ENCODE measurements at regions not wholly inside any gene's neighbourhood (a gene's known extent, or its start where the extent isn't known, plus 50 kb on each side); places are given as distances from the start of the nearest gene placed in this dataset.
"Not testable (repeated sequence)": the region's sequence is repeated elsewhere in the genome, so short reads cannot be mapped to it uniquely, and the experiment has no call there.

GRCh38 chr14:28944605-28945004 is 178.0 kb downstream of the FOXG1 start:
- no peak for DNase-seq (ENCODE audit: low read depth in 4 of 4, low spot score in 3 of 4)

DNA sequence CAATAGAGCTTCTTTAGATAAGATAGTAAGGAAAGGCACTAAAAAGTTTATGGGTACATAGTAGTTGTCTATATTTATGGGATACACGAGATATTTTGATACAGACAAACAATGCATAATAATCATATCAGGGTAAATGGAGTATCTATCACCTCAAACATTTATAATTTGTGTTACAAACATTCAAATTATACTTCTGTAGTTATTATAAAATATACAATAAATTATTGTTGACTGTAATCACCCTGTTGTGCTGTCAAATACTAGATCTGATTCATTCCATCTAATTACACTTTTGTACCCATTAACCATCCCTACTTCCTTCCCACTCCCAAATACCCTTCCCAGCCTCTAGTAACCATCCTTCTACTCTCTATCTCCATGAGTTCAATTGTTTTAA is 179.7 kb downstream of the FOXG1 start:
- DNase-seq (ENCODE audit: low read depth in 4 of 4, low spot score in 3 of 4) = no peak

DNA sequence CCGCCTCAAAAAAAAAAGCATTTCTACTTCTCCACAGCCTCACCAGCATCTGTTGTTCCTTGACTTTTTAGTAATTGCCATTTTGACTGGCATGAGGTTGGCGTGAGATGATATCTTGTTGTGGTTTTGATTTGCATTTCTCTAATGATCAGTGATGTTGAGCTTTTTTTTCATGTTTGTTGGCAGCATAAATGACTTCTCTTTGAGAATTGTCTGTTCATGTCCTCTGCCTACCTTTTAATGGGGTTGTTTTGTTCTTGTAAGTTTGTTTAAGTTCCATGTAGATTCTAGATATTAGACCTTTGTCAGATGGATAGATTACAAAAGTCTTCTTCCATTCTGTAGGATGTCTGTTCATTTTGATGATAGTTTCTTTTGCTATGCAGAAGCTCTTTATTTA is 182.9 kb downstream of the FOXG1 start:
- DNase-seq (ENCODE audit: low read depth in 4 of 4, low spot score in 3 of 4) = no peak

DNA sequence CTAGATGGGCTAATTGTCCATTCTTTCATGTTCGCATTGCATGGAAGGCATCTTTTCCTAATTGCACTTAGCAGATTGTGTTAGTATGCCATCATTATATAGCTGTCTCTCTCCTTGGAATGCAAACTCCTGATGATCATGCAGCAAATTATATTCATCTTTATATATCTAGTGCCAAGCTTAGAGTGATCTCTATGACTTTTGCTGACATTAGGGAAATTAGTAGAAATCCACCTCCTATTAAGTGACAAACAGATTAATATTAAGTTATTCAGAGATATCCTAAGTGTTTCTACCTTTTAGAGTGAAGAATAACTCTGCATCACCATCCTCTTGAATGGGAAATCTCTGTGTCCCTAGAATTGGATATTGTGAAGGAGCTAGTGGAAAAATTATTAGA is 185.6 kb downstream of the FOXG1 start:
- no peak for DNase-seq (ENCODE audit: low read depth in 4 of 4, low spot score in 3 of 4)

- no peak for DNase-seq (ENCODE audit: low read depth in 4 of 4, low spot score in 3 of 4)
These were observed 186.1 kb downstream of the FOXG1 start for GRCh38 chr14:28952666-28953065.

GRCh38 chr14:28953973-28954372 is 187.4 kb downstream of the FOXG1 start:
- DNase-seq (ENCODE audit: low read depth in 4 of 4, low spot score in 3 of 4) = no peak

GRCh38 chr14:28966416-28967233 is 200.0 kb downstream of the FOXG1 start:
- no peak for DNase-seq (ENCODE audit: low read depth in 4 of 4, low spot score in 3 of 4)

GRCh38 chr14:28975084-28975483 is 208.5 kb downstream of the FOXG1 start:
- no peak for DNase-seq (ENCODE audit: low read depth in 4 of 4, low spot score in 3 of 4)

- no peak for DNase-seq (ENCODE audit: low read depth in 4 of 4, low spot score in 3 of 4)
These were observed 215.6 kb downstream of the FOXG1 start for GRCh38 chr14:28982228-28982627.

DNA sequence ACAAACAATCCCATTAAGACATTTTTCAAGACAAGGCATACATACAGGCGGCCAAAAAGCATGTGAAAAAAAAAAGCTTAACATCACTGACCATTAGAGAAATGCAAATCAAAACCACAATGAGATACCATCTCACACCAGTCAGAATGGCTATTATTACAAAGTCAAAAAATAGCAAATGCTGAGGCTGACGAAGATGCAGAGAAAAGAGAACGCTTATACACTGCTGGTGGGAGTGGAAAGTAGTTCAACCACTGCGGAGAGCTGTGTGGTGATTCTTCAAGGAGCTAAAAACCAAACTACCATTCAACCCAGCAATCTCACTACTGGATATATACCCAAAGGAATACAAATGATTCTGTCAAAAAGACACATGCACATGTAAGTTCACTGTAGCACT is 216.7 kb downstream of the FOXG1 start:
- no peak for DNase-seq (ENCODE audit: low read depth in 4 of 4, low spot score in 3 of 4)

DNA sequence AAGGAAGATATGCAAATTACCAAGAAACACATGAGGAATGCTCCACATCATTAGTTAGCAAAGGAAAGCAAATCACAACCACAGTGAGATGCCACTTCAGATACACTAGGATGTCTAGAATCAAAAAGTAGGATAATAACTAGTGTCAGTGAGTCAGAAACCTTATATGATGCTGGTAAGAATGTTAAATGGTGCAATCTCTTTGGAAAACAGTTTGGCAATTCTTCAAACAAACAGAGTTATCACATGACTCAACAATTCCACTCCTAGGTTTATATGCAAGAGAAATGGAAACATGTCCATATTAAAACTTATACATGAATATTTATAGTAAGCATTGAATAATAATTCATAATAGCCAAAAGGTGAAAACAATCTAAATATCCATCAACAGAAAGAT is 220.9 kb downstream of the FOXG1 start:
- no peak for DNase-seq (ENCODE audit: low read depth in 4 of 4, low spot score in 3 of 4)

GRCh38 chr14:28997196-28997595 is 230.6 kb downstream of the FOXG1 start:
- DNase-seq (ENCODE audit: low read depth in 4 of 4, low spot score in 3 of 4) = not testable (repeated sequence)

DNA sequence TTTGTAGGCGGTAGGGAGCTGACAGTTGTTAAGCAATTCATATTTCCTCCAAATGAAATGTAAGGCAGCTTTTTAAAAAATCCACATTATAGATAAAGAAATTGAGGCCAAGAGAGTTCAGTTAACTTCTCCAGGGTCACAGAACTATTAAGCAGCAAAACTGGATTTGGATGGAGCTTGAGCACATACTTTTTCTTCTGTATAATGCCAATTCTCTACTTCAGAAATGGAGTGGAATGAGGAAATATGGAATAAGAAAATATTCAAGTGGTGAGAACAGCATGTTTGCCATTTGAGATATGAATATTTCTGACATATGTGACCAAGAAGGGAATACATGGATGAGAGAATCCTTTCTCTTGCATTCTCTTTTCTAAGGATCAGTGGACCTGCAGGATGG is 233.1 kb downstream of the FOXG1 start:
- no peak for DNase-seq (ENCODE audit: low read depth in 4 of 4, low spot score in 3 of 4)

DNA sequence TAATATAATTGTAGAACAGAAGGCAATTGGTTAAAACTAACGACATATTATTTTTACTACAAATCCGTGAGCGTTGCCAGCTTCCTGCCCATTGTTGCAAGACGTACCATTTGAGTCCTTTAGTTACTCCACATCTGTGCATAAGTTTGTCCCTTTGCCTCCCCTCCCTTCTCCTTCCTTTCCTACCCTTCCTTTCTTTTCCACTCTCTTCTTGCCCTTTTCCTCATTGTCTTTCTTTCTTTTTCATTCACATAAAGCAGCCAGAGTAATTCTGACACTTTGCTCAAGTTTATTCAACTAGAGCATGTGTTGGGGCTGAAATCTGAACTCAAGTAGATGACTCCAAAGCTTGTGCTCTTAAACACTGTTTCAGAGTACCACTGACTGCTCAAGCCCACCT is 239.1 kb downstream of the FOXG1 start:
- DNase-seq (ENCODE audit: low read depth in 4 of 4, low spot score in 3 of 4) = no peak

DNA sequence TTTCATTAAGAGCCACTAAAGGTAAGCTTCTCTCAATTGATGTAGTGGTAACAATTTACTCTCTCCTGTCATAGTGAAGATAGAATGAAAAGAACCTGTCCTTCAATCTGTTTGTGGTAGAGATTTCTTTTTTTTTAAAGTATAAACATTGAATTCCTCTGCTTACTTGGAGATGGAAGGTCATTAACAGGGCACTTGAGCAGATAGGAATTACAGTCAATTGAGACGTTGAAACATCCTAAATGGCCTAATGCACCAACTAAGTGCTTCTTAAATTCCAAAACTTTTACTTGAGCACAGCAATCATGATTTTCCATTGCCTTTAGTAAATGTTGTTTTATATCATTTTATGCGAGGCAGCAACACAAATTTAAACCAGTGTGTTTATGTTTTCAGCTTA is 241.4 kb downstream of the FOXG1 start:
- no peak for DNase-seq (ENCODE audit: low read depth in 4 of 4, low spot score in 3 of 4)

DNA sequence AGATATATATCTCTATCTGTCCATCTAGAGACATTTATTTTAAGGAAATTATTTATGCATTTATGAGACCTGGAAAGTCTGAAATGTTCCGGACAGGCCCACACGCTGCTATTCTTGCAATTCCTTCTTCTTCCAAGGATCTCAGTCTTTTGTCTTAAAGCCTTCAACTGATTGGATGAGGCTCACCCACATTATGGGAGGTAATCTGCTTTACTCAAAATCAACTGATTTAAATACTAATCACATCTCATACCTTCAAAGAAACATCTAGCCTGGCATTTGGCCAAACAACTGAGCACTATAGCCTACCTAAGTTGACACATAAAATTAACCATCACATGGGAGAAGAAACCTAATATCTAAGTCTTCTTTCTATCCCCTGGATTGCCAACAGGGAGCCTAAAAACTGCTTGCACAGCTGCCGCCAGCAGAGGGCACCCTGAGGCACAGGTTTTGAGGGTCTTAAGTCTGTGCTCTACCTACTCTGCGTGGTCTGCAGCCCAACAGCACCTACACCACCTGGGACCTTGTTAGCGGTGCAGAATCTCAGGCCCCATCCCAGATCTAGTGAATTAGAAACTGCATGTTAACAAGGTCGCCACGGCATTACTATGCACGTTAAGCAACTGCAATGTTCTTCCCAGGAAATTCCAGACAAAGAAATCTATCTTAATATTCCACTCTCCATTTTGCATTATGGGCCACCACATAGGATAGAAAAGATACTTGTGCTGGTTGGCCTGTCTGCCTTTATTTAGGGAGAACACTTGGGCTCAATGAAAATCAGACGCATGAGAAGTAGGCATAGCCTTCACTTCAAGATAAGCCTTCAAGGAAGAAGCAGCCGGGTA is 249.7 kb downstream of the FOXG1 start:
- DNase-seq (ENCODE audit: low read depth in 4 of 4, low spot score in 3 of 4) = peak in 3 of 4 donors; percentile 5 to 15 (median 8)

- not testable (repeated sequence) for DNase-seq (ENCODE audit: low read depth in 4 of 4, low spot score in 3 of 4)
These were observed 256.9 kb downstream of the FOXG1 start for GRCh38 chr14:29023505-29023904.

- not testable (repeated sequence) for DNase-seq (ENCODE audit: low read depth in 4 of 4, low spot score in 3 of 4)
These were observed 260.9 kb downstream of the FOXG1 start for GRCh38 chr14:29027441-29027840.

- DNase-seq (ENCODE audit: low read depth in 4 of 4, low spot score in 3 of 4) = not testable (repeated sequence)
These were observed 261.5 kb downstream of the FOXG1 start for GRCh38 chr14:29027941-29028705.

- no peak for DNase-seq (ENCODE audit: low read depth in 4 of 4, low spot score in 3 of 4)
These were observed 262.5 kb downstream of the FOXG1 start for GRCh38 chr14:29028973-29029582.

DNA sequence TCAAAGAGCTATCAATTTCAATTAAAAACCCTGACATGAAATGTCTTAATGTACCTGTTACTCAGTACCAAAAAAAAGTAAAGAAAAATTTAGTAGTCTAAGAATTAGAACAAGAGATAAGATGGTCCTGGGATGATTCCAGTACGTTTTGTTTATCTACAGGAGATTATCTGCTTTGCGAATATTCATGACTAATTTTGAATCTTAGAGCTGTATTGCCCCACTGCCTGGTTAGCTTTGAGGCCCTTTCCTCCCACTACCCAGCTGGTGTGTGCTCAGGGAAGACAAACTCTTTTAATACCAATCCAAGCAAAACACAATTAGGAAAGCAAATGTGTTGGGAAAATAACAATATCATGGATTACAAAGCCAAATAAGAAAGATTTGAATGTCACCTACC is 263.5 kb downstream of the FOXG1 start:
- no peak for DNase-seq (ENCODE audit: low read depth in 4 of 4, low spot score in 3 of 4)

Measured in left renal pelvis (tissue), 4 donors.